Sigmoid colon (tissue), 6 donors: ENCODE measurements at regions not wholly inside any gene's neighbourhood (a gene's known extent, or its start where the extent isn't known, plus 50 kb on each side); places are given as distances from the start of the nearest gene placed in this dataset.
"Not testable (repeated sequence)": the region's sequence is repeated elsewhere in the genome, so short reads cannot be mapped to it uniquely, and the experiment has no call there.

ENCODE experiments used
- DNase-seq: peaks from one replicate; pipeline ENCODE4 v3.0.0-alpha.2; 2019
- H3K27ac ChIP-seq, 4 donors: fragments of 200-600 bp; sonication (generic); one replicate each; pipeline ENCODE4 v1.5.1; 2016 to 2019; ENCODE audit warnings: mild to moderate bottlenecking in 1 of 4
- H3K27me3 ChIP-seq, 3 donors: fragments of 200-600 bp; sonication (generic); one replicate each; pipeline ENCODE4 v1.5.1; 2019; ENCODE audit warnings: mild to moderate bottlenecking in 1 of 3
- H3K36me3 ChIP-seq, 4 donors: fragments of 200-600 bp; sonication (generic); one replicate each; pipeline ENCODE4 v1.5.1; 2016 to 2019
- H3K4me1 ChIP-seq, 4 donors: fragments of 200-600 bp; sonication (generic); one replicate each; pipeline ENCODE4 v1.5.1; 2017 to 2019
- H3K4me3 ChIP-seq, 4 donors: fragments of 200-600 bp; sonication (generic); one replicate each; pipeline ENCODE4 v1.5.1; 2017 to 2019; ENCODE audit warnings: mild to moderate bottlenecking in 2 of 4, moderate library complexity in 1 of 4
- H3K9me3 ChIP-seq, 4 donors: fragments of 200-600 bp in 3 of 4; sonication (generic) in 3 of 4; one replicate each; pipeline versions ENCODE4 v1.5.1 to v1.6.1; 2013 to 2019
- EP300 ChIP-seq, 4 donors: sonication (generic); formaldehyde crosslinking; IDR thresholded peaks; one replicate each; pipeline ENCODE4 v1.6.1; 2017; ENCODE audit warnings: antibody characterized with exemption in 4 of 4
- POLR2A ChIP-seq, 2 donors: fragments of 450-650 bp; IDR thresholded peaks; one replicate each; pipeline ENCODE4 v1.6.1; 2016; ENCODE audit warnings: antibody characterized with exemption in 2 of 2, mild to moderate bottlenecking in 2 of 2, moderate library complexity in 2 of 2
- POLR2AphosphoS5 ChIP-seq, 4 donors: sonication (generic); formaldehyde crosslinking; IDR thresholded peaks; one replicate each; pipeline ENCODE4 v1.6.1; 2017; ENCODE audit warnings: antibody characterized with exemption in 4 of 4
- WGBS, 2 donors: extraction: QIAGEN DNeasy Blood & Tissue Kit; methylation state at CpG; one replicate each; pipeline ENCODE4 v1.1.7; 2013; 5-methylcytosine and 5-hydroxymethylcytosine counted together
- intact Hi-C: fragments of 100-400 bp; cut with DNase I; formaldehyde crosslinking; loops from one replicate; pipeline ENCODE4 v1.15.1; 2023
- TF ChIP-seq, protein P1 (sequence below), 4 experiments: fragments of 450-650 bp in 3 of 4; fragments of 200-600 bp in 1 of 4; IDR thresholded peaks; one replicate each; pipeline ENCODE4 v1.5.1; 2016 to 2019; ENCODE audit warnings: antibody characterized with exemption in 4 of 4, mild to moderate bottlenecking in 3 of 4, moderate library complexity in 2 of 4
- donor health status: healthy with polysubstance abuse.
- donor health status: healthy.

- H3K4me1 ChIP-seq: no peaks in the 10 kb centered on the region
- TF ChIP-seq, protein P1, sequence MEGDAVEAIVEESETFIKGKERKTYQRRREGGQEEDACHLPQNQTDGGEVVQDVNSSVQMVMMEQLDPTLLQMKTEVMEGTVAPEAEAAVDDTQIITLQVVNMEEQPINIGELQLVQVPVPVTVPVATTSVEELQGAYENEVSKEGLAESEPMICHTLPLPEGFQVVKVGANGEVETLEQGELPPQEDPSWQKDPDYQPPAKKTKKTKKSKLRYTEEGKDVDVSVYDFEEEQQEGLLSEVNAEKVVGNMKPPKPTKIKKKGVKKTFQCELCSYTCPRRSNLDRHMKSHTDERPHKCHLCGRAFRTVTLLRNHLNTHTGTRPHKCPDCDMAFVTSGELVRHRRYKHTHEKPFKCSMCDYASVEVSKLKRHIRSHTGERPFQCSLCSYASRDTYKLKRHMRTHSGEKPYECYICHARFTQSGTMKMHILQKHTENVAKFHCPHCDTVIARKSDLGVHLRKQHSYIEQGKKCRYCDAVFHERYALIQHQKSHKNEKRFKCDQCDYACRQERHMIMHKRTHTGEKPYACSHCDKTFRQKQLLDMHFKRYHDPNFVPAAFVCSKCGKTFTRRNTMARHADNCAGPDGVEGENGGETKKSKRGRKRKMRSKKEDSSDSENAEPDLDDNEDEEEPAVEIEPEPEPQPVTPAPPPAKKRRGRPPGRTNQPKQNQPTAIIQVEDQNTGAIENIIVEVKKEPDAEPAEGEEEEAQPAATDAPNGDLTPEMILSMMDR (IDR thresholded peaks at IDR 0.05): no peak
- no peak for DNase-seq
- H3K27me3 ChIP-seq: no peaks in the 10 kb centered on the region
- no peak overlapping the region for H3K4me3 ChIP-seq
- 73 to 80% methylated on average over 4 of the region's 4 CpGs for WGBS, 2 donors
- H3K27ac ChIP-seq: no peak overlapping the region
- no peaks in the 10 kb centered on the region for H3K36me3 ChIP-seq
- intact Hi-C loops: no loop called here
- H3K9me3 ChIP-seq: no peaks in the 10 kb centered on the region
Observed at GRCh38 chr11:112663947-112664634, 297.1 kb upstream of the NCAM1 start.

GRCh38 chr11:112665291-112665690 is 295.9 kb upstream of the NCAM1 start:
- H3K27ac ChIP-seq: no peak overlapping the region
- no peaks in the 10 kb centered on the region for H3K27me3 ChIP-seq
- H3K9me3 ChIP-seq: no peaks in the 10 kb centered on the region
- H3K4me3 ChIP-seq: no peak overlapping the region
- H3K4me1 ChIP-seq: no peaks in the 10 kb centered on the region
- no peaks in the 10 kb centered on the region for H3K36me3 ChIP-seq
- TF ChIP-seq EP300 (IDR thresholded peaks at IDR 0.05) (no peak), POLR2A (IDR thresholded peaks at IDR 0.05) (no peak), POLR2AphosphoS5 (IDR thresholded peaks at IDR 0.05) (no peak)
- TF ChIP-seq, protein P1 (IDR thresholded peaks at IDR 0.05): no peak
- intact Hi-C loops: no loop called here
- 82 to 87% methylated on average over 2 of the region's 2 CpGs for WGBS, 2 donors
- DNase-seq: no peak

- intact Hi-C loops: no loop called here
- H3K9me3 ChIP-seq: no peaks in the 10 kb centered on the region
- no peak for DNase-seq
- no peak overlapping the region for H3K27ac ChIP-seq
- H3K4me1 ChIP-seq: no peaks in the 10 kb centered on the region
- no peaks in the 10 kb centered on the region for H3K36me3 ChIP-seq
- WGBS, 2 donors: 93 to 96% methylated on average over 1 of the region's 1 CpG
- TF ChIP-seq POLR2A (IDR thresholded peaks at IDR 0.05) (no peak), POLR2AphosphoS5 (IDR thresholded peaks at IDR 0.05) (no peak), EP300 (IDR thresholded peaks at IDR 0.05) (no peak)
- TF ChIP-seq, protein P1 (IDR thresholded peaks at IDR 0.05): no peak
- H3K4me3 ChIP-seq: no peak overlapping the region
- no peaks in the 10 kb centered on the region for H3K27me3 ChIP-seq
Observed at GRCh38 chr11:112666253-112666652, 295.0 kb upstream of the NCAM1 start.

DNA sequence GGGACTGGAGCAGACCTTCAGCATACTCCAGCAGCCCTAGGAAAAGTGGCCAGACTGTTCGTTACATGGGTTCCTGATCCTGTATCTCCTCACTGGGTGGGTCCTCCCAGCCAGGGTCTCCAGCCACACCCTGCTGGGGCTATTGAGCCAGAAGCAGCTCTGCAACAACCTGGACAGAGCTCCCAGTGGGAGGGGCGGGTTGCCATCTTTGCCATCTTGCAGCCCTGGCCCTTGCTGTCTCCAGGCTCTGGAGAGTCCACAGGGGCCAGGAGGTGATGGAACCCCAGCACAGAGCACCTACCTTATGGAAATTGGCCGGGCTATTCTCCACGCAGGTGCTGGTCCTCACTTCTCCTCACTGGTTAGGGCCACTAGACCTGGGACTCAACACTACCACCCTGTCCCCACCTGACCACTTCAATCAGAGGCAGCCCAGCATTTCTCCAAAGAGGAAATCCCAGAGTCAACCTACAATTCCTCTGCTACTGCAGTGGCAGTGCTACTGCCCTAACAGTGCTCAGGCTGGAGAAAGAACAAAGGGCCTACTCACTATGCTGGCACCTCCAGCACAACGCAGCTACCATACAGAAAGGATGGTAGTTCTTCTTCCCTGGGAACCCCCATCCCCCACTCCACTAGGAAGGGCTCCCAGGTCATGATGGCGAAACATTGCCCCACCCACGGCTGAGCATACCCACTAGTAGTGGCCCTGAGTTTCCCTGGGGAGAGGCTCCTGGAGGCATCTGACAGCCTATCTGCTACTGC is 290.2 kb upstream of the NCAM1 start:
- TF ChIP-seq, protein P1 (IDR thresholded peaks at IDR 0.05): no peak
- no peaks in the 10 kb centered on the region for H3K36me3 ChIP-seq
- H3K9me3 ChIP-seq: peaks cover 0 to 2% (median 0%) of the 10 kb centered on the region in 4 donors
- WGBS, 2 donors: 72 to 81% methylated on average over 7 of the region's 7 CpGs
- H3K27me3 ChIP-seq: no peaks in the 10 kb centered on the region
- H3K4me1 ChIP-seq: no peaks in the 10 kb centered on the region
- intact Hi-C loops: no loop called here
- no peak overlapping the region for H3K27ac ChIP-seq
- H3K4me3 ChIP-seq: no peak overlapping the region
- no peak for DNase-seq

- H3K9me3 ChIP-seq, H3K27ac ChIP-seq, H3K4me3 ChIP-seq, H3K4me1 ChIP-seq, intact Hi-C loops, DNase-seq, H3K27me3 ChIP-seq, H3K36me3 ChIP-seq: not testable (repeated sequence)
- WGBS, 2 donors: 44 to 52% methylated on average over 2 of the region's 2 CpGs
Observed at GRCh38 chr11:112673401-112673800, 287.8 kb upstream of the NCAM1 start.
